ENCODE measurements at regions not wholly inside any gene's neighbourhood (a gene's known extent, or its start where the extent isn't known, plus 50 kb on each side); places are given as distances from the start of the nearest gene placed in this dataset.

DNA sequence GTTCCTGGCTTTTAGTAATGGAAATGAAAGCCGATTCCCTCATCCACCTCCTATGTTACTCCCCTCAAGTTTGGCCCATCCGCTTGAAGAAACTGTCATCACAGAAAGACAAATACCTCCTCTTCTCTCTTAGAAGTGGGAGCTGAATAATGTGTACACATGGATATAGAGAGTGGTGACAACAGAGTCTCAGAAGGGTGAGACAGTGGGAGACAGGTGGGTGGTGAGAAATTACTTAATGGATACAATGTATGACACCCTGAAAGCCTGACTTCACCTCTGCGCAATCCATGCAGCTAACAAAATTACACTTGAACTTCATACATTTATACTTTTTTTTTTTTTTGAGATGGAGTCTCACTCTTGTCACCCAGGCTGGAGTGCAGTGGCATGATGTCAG, 217.5 kb downstream of the SKIDA1 start:
- no peak overlapping the region for H3K4me3 Mint-ChIP-seq
- no peaks in the 10 kb centered on the region for H3K9me3 ChIP-seq (ENCODE audit: control insufficient read depth, low read length)
- no peak for DNase-seq
- WGBS, 2 experiments (ENCODE audit: insufficient coverage in 1 of 2, insufficient read length in 1 of 2) = 88% methylated on average over 3 of the region's 3 CpGs; no CpG with 5 or more reads in 1 of the 2 experiments
- no peak overlapping the region for H3K9ac ChIP-seq (ENCODE audit: extremely low read depth, low read length, poor library complexity, severe bottlenecking)
- H3K36me3 ChIP-seq (ENCODE audit: control insufficient read depth, insufficient read depth, low read length) = no peaks in the 10 kb centered on the region
- H3K4me1 ChIP-seq (ENCODE audit: control insufficient read depth, insufficient read depth, low read length) = no peaks in the 10 kb centered on the region
- no peaks in the 10 kb centered on the region for H3K9me3 Mint-ChIP-seq
- no peak overlapping the region for H3K27ac Mint-ChIP-seq
- no peaks in the 10 kb centered on the region for H3K27me3 Mint-ChIP-seq (ENCODE audit: insufficient read depth)
- no peaks in the 10 kb centered on the region for H3K27me3 ChIP-seq (ENCODE audit: control insufficient read depth, insufficient read depth, low read length, poor library complexity, severe bottlenecking)
- no peaks in the 10 kb centered on the region for H3K36me3 Mint-ChIP-seq (ENCODE audit: low read depth)
- H3K27ac ChIP-seq (ENCODE audit: low read depth, low read length) = no peak overlapping the region
- no peak overlapping the region for H3K4me3 ChIP-seq (ENCODE audit: low read length)
- H3K4me1 Mint-ChIP-seq = peaks cover 12% of the 10 kb centered on the region
- TF ChIP-seq, protein P1, sequence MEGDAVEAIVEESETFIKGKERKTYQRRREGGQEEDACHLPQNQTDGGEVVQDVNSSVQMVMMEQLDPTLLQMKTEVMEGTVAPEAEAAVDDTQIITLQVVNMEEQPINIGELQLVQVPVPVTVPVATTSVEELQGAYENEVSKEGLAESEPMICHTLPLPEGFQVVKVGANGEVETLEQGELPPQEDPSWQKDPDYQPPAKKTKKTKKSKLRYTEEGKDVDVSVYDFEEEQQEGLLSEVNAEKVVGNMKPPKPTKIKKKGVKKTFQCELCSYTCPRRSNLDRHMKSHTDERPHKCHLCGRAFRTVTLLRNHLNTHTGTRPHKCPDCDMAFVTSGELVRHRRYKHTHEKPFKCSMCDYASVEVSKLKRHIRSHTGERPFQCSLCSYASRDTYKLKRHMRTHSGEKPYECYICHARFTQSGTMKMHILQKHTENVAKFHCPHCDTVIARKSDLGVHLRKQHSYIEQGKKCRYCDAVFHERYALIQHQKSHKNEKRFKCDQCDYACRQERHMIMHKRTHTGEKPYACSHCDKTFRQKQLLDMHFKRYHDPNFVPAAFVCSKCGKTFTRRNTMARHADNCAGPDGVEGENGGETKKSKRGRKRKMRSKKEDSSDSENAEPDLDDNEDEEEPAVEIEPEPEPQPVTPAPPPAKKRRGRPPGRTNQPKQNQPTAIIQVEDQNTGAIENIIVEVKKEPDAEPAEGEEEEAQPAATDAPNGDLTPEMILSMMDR (conservative IDR thresholded peaks at IDR 0.05) = no peak

DNA sequence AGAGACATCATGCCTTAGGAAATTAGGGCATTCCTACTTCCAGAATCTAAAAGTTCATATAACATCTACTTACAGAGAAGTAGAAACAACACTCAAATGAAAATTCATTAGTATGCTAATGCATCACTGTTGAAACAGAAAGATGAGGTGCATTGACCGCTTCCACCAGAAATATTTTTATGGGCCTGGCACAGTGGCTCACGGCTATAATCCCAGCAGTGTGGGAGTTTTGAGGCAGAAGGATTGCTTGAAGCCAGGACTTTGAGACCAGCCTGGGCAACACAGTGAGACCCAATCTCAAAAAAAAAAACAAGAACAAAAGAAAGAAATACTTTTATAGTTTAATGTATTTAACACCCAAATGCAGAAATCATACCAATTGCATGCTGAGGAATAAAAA, 220.9 kb downstream of the SKIDA1 start:
- Histone ChIP-seq H3K4me3 (ENCODE audit: low read length) (no peak overlapping the region), H3K9ac (ENCODE audit: extremely low read depth, low read length, poor library complexity, severe bottlenecking) (no peak overlapping the region), H3K9me3 (ENCODE audit: control insufficient read depth, low read length) (no peaks in the 10 kb centered on the region), H3K27ac (ENCODE audit: low read depth, low read length) (no peak overlapping the region), H3K4me1 (ENCODE audit: control insufficient read depth, insufficient read depth, low read length) (peaks cover 3% of the 10 kb centered on the region), H3K27me3 (ENCODE audit: control insufficient read depth, insufficient read depth, low read length, poor library complexity, severe bottlenecking) (no peaks in the 10 kb centered on the region), H3K36me3 (ENCODE audit: control insufficient read depth, insufficient read depth, low read length) (no peaks in the 10 kb centered on the region)
- DNase-seq = no peak
- Mint-ChIP-seq H3K9me3 (no peaks in the 10 kb centered on the region), H3K4me3 (no peak overlapping the region), H3K27ac (no peak overlapping the region), H3K27me3 (ENCODE audit: insufficient read depth) (no peaks in the 10 kb centered on the region), H3K4me1 (peaks cover 17% of the 10 kb centered on the region), H3K36me3 (ENCODE audit: low read depth) (no peaks in the 10 kb centered on the region)
- 98% methylated on average over 2 of the region's 2 CpGs; no CpG with 5 or more reads in 1 of the 2 experiments for WGBS, 2 experiments (ENCODE audit: insufficient coverage in 1 of 2, insufficient read length in 1 of 2)
- TF ChIP-seq, protein P1 (conservative IDR thresholded peaks at IDR 0.05) = no peak

DNA sequence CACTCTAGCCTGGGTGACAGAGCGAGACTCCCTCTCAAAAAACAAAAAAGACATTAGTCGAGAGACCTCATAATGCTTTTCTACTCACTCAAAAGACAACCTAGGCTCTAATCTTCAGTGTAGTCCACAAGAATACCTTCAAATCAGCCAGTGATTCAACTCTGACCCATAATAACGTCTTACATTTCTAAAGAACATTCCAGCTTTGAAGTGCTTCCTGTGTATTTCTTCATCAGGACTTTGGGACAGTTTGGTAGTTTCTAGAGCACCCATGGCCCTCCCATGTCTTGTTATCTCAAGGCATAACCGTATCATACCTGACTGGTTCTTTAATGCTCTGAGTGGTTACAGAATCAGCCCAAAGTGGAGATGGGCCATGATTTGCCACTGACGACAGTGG, 221.3 kb downstream of the SKIDA1 start:
- Histone ChIP-seq H3K4me3 (ENCODE audit: low read length) (no peak overlapping the region), H3K9me3 (ENCODE audit: control insufficient read depth, low read length) (no peaks in the 10 kb centered on the region), H3K27me3 (ENCODE audit: control insufficient read depth, insufficient read depth, low read length, poor library complexity, severe bottlenecking) (no peaks in the 10 kb centered on the region), H3K27ac (ENCODE audit: low read depth, low read length) (no peak overlapping the region), H3K9ac (ENCODE audit: extremely low read depth, low read length, poor library complexity, severe bottlenecking) (no peak overlapping the region), H3K36me3 (ENCODE audit: control insufficient read depth, insufficient read depth, low read length) (no peaks in the 10 kb centered on the region), H3K4me1 (ENCODE audit: control insufficient read depth, insufficient read depth, low read length) (peaks cover 3% of the 10 kb centered on the region)
- H3K4me1 Mint-ChIP-seq = peaks cover 17% of the 10 kb centered on the region
- H3K27me3 Mint-ChIP-seq (ENCODE audit: insufficient read depth) = no peaks in the 10 kb centered on the region
- no peaks in the 10 kb centered on the region for H3K36me3 Mint-ChIP-seq (ENCODE audit: low read depth)
- H3K27ac Mint-ChIP-seq = no peak overlapping the region
- 86 to 94% methylated on average over 4 to 5 of the region's 5 CpGs for WGBS, 2 experiments (ENCODE audit: insufficient coverage in 1 of 2, insufficient read length in 1 of 2)
- TF ChIP-seq, protein P1 (conservative IDR thresholded peaks at IDR 0.05) = no peak
- no peak for DNase-seq
- no peaks in the 10 kb centered on the region for H3K9me3 Mint-ChIP-seq
- no peak overlapping the region for H3K4me3 Mint-ChIP-seq

Data from endodermal cell (in vitro differentiated cells).